A673 (cell line): ENCODE measurements at regions not wholly inside any gene's neighbourhood (a gene's known extent, or its start where the extent isn't known, plus 50 kb on each side); places are given as distances from the start of the nearest gene placed in this dataset.

Source experiments
- BruUV-seq: library from RNA; stranded (reverse); fragments of 400-500 nt; replicated peaks from 2 replicates; lab custom pipeline; 2021; lab: Mats Ljungman, UMichigan
- CTCF ChIA-PET: fragments of 300-600 bp; sonication (Branson Sonifier 250); formaldehyde crosslinking; loops from one replicate; lab custom pipeline; 2022; ENCODE audit warnings: antibody characterized with exemption; lab: Charles Lee
- POLR2A ChIA-PET: fragments of 300-600 bp; sonication (Branson Sonifier 250); formaldehyde crosslinking; loops from one replicate; lab custom pipeline; 2022; ENCODE audit warnings: antibody characterized with exemption; ENCODE audit not compliant: low non-redundant PET; lab: Charles Lee
- DNase-seq: peaks from one replicate; pipeline ENCODE4 v3.0.0-alpha.2; 2015; ENCODE audit warnings: low spot score
- H3K27ac ChIP-seq: fragments of 200-600 bp; sonication (generic); 2 replicates; pipeline ENCODE4 v1.5.1; 2016; ENCODE audit warnings: mixed run types, low read depth, mild to moderate bottlenecking, mixed read lengths, antibody characterized with exemption, low read length; ENCODE audit not compliant: poor library complexity, severe bottlenecking
- H3K27me3 ChIP-seq: fragments of 200-600 bp; sonication (generic); replicated peaks from 2 replicates; pipeline ENCODE4 v1.6.1; 2017; ENCODE audit warnings: mixed run types, low read depth, mild to moderate bottlenecking, mixed read lengths, antibody characterized with exemption, low read length; ENCODE audit not compliant: insufficient read depth, poor library complexity
- H3K36me3 ChIP-seq: fragments of 200-600 bp; sonication (generic); 2 replicates; pipeline ENCODE4 v1.6.1; 2016; ENCODE audit warnings: mixed run types, mild to moderate bottlenecking, mixed read lengths, antibody characterized with exemption, low read length; ENCODE audit not compliant: insufficient read depth, poor library complexity, severe bottlenecking
- H3K4me1 ChIP-seq: fragments of 200-600 bp; sonication (generic); 2 replicates; pipeline ENCODE4 v1.6.1; 2017; ENCODE audit warnings: mixed run types, mild to moderate bottlenecking, mixed read lengths, antibody characterized with exemption, low read length; ENCODE audit not compliant: insufficient read depth, poor library complexity, severe bottlenecking
- H3K4me3 ChIP-seq: fragments of 200-600 bp; sonication (generic); 2 replicates; pipeline ENCODE4 v1.5.1; 2016; ENCODE audit warnings: low read depth, mixed run types, mild to moderate bottlenecking, mixed read lengths, low read length; ENCODE audit not compliant: poor library complexity, severe bottlenecking
- H3K9me3 ChIP-seq: fragments of 200-600 bp; sonication (generic); 2 replicates; pipeline ENCODE4 v1.6.1; 2016; ENCODE audit warnings: mixed run types, low read depth, mild to moderate bottlenecking, mixed read lengths, antibody characterized with exemption, low read length; ENCODE audit not compliant: poor library complexity, severe bottlenecking
- EZH2 ChIP-seq: fragments of 200-600 bp; sonication (generic); IDR thresholded peaks from 2 replicates; pipeline ENCODE4 v1.6.1; 2017; ENCODE audit warnings: borderline replicate concordance, low read depth, mild to moderate bottlenecking, mixed read lengths, antibody characterized with exemption, low read length; ENCODE audit not compliant: poor library complexity, severe bottlenecking
- intact Hi-C: fragments of 100-400 bp; cut with micrococcal nuclease; formaldehyde crosslinking; loops from one replicate; pipeline ENCODE4 v1.10.0; 2022; ENCODE audit not compliant: unreplicated experiment
- TF ChIP-seq, protein P1 (sequence below): fragments of 300-800, 200-600 bp; sonication (generic); conservative IDR thresholded peaks from 2 replicates; pipeline ENCODE4 v1.5.1; 2017; ENCODE audit warnings: low read depth, mild to moderate bottlenecking, antibody characterized with exemption, low read length, moderate library complexity, mixed read lengths

DNA sequence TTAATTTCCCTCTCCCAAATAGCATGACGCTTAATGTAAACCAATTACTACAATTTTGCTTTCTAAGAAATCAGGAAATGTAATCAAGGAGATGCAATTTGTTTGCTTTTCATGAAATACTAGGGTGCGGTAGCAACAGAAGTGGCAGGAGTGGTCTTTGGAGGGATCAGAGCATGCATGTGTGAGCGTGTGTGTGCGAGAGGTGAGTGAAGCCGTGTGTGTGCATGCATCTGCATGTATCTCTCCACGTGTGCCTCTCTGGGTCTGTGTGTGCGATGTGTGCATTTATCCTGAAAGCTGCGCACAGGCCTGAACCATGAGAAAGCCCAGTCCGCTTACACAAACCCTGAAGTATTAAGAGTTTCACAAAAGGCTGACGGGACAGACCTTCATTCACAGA is 249.8 kb upstream of the C1orf174 start:
- intact Hi-C loops, result no loop called here
- ChIA-PET POLR2A (no interaction called here), CTCF (no interaction called here)
- Histone ChIP-seq H3K36me3 (no peaks in the 10 kb centered on the region), H3K4me1 (no peaks in the 10 kb centered on the region), H3K27me3 (peaks cover 19% of the 10 kb centered on the region), H3K4me3 (no peak overlapping the region), H3K27ac (no peak overlapping the region), H3K9me3 (no peaks in the 10 kb centered on the region)
- no peak for DNase-seq
- TF ChIP-seq, protein P1, sequence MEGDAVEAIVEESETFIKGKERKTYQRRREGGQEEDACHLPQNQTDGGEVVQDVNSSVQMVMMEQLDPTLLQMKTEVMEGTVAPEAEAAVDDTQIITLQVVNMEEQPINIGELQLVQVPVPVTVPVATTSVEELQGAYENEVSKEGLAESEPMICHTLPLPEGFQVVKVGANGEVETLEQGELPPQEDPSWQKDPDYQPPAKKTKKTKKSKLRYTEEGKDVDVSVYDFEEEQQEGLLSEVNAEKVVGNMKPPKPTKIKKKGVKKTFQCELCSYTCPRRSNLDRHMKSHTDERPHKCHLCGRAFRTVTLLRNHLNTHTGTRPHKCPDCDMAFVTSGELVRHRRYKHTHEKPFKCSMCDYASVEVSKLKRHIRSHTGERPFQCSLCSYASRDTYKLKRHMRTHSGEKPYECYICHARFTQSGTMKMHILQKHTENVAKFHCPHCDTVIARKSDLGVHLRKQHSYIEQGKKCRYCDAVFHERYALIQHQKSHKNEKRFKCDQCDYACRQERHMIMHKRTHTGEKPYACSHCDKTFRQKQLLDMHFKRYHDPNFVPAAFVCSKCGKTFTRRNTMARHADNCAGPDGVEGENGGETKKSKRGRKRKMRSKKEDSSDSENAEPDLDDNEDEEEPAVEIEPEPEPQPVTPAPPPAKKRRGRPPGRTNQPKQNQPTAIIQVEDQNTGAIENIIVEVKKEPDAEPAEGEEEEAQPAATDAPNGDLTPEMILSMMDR, result no peak
- no TSS peak for BruUV-seq

GRCh38 chr1:4150262-4150661 is 250.2 kb upstream of the C1orf174 start:
- POLR2A ChIA-PET, result no interaction called here
- peaks cover 19% of the 10 kb centered on the region for H3K27me3 ChIP-seq
- H3K4me1 ChIP-seq, result no peaks in the 10 kb centered on the region
- H3K36me3 ChIP-seq, result no peaks in the 10 kb centered on the region
- TF ChIP-seq EZH2, result no peak
- TF ChIP-seq, protein P1, result no peak
- no peaks in the 10 kb centered on the region for H3K9me3 ChIP-seq
- no peak overlapping the region for H3K27ac ChIP-seq
- DNase-seq, result no peak
- intact Hi-C loops, result no loop called here
- BruUV-seq, result no TSS peak
- no peak overlapping the region for H3K4me3 ChIP-seq
- CTCF ChIA-PET, result no interaction called here

DNA sequence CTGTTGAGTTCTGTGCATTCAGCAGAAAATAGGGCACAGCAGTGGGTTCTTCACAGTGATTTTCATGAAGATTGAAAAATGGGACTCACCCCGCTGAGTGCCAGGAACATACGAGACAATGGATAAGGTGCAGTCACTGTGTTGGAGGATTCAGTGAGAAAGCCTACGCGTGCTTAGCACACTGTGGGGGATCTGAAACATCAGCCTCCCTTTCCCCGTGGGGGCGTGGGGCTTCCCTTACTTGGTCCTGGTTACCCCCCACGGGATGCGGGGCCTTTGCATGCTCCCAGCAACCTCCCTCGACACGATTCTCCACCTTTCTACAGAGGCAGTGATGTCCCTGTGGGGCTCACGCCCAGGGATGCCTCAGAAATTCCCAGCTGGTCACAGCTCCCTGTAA is 252.2 kb upstream of the C1orf174 start:
- H3K9me3 ChIP-seq, result no peaks in the 10 kb centered on the region
- H3K27ac ChIP-seq, result no peak overlapping the region
- no peak overlapping the region for H3K4me3 ChIP-seq
- no peaks in the 10 kb centered on the region for H3K36me3 ChIP-seq
- ChIA-PET POLR2A (no interaction called here), CTCF (no interaction called here)
- intact Hi-C loops, result no loop called here
- BruUV-seq, result no TSS peak
- H3K27me3 ChIP-seq, result peaks cover 9% of the 10 kb centered on the region
- no peaks in the 10 kb centered on the region for H3K4me1 ChIP-seq
- TF ChIP-seq, protein P1, result no peak
- no peak for TF ChIP-seq EZH2
- no peak for DNase-seq
